ENCODE measurements at regions not wholly inside any gene's neighbourhood (a gene's known extent, or its start where the extent isn't known, plus 50 kb on each side); places are given as distances from the start of the nearest gene placed in this dataset.

DNA sequence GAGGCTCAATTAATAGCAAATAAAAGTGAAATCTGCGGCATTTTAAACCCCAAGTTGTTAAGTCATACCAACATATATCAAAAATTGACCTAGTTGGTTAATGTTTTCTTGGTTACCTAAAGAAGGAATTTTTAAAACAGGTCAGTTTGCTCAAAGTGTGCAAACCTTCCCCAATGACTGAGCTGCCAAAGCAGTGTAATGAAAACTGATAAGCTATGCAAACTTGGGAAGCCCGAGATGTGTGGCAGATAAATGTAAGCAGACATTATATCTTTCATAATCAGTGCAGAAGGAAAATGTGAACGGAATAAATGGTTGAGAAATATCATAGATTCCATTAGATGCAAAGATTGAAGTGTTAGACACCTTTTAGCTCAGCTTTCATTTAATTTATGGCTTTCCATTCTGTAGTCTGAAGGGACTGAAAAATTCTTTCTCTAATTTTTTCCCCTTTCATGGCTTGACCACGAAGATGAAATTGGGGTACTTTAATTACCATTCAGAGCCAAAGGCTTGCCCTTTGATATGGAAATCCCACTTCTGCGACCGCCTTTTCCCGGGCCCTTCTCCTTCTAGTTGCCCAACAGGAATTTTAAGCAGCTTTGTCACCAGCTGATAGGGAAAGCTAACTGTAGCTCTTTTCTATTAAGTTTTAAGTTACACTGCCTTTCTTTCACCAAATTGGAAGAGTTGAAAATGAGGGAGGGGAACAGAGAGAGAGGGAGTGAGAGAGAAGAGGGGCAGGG lies 306.6 kb upstream of the SOX5 start:
- no peak for DNase-seq

DNA sequence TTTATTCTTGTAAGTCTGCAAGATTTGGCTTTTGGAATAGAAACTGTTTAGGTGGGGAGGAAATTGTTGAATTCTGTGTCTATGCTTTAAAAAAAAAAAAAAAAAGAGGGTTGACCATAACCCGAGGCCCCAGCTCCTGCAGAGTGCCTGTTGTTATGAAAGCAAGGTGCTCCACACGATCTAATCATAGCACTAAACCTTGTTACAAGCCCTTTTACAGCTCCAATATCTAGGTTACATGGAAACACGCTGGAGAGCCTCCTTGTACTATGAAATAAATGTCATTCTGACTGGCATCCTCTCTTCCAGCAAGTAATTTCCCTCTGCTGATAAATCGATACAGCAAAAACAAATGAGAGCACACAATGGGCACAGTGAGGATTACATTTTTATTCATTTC lies 303.1 kb upstream of the SOX5 start:
- no peak for DNase-seq

DNA sequence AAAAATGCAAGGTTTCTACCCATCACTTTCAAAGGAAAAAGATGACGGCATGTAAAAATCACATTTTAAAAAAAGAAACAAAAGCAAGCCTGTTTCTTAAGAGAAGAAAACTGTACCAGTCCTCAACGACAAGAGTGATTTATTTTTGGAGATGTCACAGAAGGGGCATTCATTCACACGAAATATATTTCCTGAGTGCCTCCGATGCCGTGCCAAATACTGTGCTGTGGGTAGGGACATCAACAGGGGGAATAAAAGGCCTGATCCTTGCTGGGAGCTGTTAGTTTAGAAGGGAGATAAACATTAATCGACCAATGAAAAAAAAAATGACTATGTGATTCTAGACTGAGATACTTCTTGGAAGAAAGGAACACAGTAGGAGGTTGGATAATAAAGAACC lies 297.5 kb upstream of the SOX5 start:
- DNase-seq = no peak

DNA sequence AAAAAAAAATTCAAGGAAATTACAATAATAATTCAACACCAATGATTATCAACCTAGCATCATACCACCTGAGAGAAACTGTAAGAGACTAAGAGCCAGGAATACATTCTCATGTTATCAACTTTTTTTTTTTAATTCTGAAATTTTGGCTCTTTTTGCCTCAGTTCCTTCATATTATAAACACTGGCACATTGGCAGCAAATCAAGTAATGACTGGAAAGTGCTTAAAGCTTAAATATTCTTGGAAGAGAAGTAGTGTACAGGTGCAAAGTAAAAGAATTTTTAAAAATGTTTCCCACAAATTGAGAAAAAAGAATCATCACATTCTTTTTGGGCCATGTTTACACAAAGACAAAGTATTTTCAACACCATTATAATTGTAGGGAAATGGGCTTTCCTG lies 296.9 kb upstream of the SOX5 start:
- no peak for DNase-seq

DNA sequence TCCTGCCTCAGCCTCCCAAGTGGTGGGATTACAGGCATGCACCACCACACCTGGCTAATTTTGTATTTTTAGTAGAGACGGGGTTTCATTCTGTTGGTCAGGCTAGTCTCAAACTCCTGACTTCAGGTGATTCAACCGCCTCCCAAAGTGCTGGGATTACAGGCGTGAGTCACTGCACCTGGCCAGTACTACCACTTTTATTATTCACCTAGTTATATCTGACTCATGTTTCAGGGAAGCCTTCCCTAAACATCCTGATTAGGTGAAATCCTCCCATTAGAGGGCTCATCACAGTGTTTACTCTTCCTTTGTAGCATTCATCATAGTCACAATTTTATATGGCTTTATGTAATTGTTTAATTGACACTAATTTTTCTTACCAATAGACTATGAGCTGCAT lies 295.3 kb upstream of the SOX5 start:
- no peak for DNase-seq

DNA sequence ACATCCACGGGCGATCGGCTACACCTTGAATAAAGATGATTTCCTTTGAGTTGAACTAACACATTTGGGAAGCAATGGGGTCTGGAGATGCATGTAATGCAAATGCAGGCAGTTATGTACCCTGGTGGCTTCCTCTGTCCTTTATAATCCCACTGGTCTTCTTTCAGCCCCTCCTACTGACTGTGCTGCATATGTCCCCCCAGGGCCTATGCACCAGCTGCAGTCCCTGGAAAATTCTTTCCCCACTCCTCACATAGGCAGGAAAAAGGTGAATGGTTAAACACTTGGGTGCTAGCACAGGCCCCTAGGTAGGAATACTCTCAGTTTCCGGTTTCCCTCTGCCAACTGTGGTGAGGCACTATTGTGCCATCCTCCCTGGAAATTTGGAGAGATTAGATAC lies 294.8 kb upstream of the SOX5 start:
- no peak for DNase-seq

DNA sequence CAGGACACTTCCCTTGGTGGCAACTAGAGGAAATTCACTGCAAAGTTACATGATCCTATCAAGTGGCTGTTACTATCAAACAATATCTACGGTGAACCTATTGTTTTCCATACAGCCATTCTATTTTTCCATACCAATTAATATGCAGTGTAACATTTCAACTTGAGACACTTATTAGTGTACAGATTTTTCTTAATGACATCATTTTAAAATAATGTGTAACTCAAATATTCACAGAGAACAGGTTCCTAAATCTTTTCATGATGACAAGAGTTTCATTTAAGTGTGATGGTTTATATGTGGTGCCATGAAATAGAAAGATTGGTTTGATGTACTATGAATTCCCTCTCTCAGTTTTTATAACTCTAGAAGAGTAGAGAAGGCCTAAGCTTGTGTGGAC lies 291.2 kb upstream of the SOX5 start:
- no peak for DNase-seq

DNA sequence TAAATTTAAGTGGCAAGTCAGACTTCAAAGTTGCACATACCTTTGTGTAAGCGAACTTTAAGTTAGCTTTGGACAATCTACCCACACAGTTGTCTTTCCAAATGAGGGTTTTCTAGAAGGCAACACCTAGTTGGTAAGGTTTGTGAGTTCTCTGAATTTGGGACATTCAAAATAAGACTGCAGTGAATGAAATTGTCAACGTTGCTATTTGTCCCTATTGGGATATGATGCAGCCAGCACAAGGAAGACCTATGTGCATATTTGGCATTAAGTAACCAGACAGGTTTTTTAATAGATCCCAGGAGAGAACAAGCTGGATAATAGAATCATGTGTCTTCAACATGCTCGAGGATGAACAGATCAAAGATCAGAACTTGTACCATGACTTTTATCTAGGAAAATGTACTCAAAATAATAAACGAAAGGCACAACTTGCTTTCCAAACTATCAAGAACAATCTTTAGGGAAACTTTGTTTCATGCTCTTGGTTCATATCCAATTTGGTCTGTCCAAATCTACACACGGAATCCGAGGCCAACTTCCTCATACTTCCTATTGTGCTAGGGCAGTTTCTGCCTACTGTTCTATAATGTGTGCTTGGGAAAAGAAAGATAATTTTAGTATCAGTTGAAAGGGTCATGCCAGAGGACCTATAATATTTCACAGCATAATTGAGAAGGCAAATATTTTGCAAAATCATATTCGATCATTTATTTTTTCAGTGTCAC lies 284.2 kb upstream of the SOX5 start:
- no peak for DNase-seq

DNA sequence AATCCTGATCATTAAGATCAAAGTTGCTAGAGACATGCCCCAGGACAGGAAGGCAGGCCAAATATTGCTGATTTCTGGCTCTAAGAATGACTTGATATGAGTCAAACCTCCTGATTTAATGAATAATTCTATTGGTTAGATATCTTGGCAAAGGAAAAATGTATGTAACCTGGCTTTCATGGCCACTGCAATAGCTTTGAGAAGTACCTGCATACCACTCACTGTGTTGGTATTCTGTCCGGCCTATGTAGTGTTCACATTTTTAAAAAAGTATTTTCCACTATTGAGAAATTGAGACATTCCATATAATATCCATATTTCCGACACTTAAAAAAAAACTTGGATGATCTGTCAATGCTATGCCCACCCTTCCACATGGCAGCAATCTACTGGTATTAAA lies 283.1 kb upstream of the SOX5 start:
- no peak for DNase-seq

DNA sequence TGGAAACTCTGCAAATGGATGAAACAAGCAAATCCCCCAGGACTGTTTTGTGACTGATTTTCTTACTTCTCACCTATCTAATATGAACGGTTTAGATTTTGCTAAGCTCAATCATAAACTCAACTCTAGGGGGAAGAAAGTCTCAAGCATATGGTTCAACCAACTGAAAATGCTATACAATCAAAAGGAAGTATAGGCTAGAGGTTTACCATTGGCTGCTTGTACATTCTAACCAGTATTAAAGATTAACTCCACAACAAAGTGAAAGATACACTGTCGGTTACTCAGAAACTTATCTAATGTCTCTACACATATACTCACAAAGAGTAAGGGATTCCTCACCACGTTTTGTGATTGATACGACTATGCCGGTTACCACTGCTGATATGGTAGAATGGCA lies 281.8 kb upstream of the SOX5 start:
- DNase-seq = no peak

DNA sequence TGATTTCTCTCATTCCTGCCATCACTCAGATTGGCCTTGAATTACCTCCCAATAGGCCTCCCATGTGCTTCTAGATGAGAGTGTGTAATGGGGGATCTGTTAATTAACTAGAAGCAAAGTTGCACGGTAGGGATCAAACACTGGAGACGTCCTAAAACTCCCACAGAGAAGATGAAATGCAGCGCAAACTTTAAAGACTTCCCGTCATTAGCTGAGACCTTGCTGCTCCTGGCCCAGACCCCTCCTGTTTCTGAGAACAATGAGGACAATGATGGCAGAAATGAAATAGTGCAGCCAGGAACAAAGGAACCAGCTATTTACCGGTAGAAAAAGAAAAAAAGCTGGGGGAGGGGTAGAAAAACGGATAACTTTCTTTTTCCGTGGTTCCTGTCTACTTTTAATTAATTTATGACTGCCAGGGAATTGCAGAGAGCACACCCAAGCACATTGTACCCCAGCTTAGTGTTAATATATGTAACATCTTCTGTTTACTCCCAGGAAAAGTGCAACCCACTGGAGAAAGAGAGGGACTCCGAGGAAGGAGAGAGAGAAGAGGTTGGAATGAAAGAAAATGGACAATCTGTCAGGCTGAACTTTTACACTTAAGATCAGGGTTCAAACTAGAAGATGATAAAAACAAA lies 280.7 kb upstream of the SOX5 start:
- no peak for DNase-seq

DNA sequence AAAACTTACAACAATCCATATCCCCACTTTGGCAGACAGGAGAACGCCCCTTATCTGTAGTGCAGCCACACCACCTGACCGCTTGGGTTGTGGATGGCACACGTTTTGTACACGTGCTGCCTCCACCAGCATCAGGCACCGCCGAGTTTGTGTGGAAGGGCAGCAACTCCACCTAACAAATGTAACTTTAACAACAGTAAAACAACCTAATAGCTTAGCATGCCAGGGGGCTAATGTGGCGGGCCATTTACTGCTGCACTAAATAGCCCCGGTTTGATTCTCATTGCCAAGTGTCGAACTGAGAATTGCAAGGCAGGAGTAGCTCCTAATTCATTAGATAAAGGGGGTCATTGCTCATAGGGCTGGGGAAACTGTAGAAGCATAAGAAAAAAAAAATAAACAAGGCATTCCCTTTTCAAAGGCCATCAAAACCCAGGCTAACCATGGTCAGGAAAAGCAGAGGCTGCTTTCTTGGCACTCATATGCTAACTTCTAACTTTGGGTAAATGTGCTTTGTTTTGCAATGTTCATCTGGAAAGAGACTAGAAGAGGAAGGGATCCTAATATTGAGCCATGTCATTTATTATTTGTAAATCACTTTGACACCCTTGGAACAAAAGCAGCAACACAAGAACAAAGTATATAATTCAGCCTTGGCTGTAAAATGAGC lies 279.7 kb upstream of the SOX5 start:
- DNase-seq = no peak

DNA sequence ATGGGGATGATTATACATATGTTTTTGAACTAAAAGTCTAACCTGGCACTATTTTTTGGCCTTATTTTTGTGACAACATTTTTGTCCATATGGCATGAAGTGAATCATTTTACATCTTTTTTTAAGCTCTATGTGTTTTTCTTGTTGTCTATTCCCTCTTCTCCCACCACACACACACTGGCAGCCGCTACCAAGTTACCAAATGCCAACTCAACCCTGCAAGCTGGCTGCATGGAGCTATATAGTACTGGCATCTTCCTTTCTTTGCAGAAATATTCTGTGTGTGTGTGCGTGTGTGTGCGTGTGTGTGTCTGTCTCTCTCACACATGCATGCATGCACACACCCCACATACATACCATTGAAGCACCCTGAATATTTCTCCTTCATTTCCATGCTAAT lies 278.9 kb upstream of the SOX5 start:
- DNase-seq = no peak

DNA sequence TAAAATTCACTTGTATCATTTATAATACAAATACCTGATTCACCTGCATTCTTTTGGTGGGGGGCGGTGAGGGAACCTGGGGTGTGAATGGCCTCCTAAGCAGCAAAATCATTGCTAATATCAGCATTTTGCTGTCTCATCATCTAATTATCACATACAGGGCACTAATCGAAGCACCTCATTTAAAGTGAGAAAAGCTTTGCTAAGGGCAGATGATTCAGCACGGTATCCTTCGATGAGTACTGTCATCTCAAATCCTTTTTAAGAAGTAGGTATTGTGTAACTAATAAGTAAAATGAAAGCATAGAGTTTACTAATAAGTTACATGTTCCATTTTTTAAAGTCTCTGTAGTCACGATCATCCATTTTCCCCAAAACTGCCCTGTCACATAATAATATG lies 278.1 kb upstream of the SOX5 start:
- no peak for DNase-seq

DNA sequence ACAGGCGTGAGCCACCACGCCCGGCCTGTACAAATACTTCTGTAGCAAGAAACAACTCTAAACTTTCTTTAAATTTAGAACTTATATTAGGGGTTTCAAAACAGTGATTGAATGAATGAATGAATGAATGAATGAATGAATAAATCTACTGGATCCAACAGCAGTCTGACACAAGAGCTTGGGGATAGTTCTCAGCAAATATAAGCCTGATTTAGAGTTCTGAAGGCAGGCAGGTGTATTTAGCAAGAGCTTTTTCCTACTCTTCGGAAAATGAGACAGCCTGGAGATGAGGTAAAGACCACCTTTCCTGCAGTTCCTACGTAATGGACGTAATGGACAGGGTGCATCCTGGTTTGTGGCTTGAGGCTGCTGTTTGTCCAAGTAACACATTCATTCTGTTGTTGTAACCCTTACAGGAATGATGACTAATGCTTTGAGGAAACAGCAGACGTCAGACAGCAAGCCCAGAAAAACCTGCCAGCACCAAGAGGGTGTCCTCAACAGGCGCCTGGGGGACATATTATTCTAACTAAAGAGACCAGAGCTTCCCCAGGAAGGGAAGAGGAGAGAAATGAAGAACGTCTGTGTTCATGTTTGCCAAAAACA lies 277.4 kb upstream of the SOX5 start:
- DNase-seq = no peak

DNA sequence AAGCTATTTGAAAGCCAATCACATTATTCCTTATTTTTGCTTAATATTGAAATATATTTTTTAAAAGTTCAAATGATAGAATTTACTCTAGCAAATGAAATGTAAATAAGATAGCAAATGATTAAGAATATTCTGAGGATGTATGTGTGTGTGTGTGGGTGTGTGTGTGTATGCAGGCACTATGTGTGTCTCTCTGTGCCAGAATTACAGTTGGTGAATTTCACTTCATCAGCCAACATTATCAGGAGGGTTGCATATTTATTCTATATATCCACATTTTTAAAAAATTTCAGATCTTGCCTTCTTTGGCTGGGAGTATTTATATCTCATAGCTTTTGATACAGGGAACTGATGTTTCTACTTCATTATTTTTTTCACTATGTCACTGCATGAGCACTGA lies 274.9 kb upstream of the SOX5 start:
- DNase-seq = no peak

DNA sequence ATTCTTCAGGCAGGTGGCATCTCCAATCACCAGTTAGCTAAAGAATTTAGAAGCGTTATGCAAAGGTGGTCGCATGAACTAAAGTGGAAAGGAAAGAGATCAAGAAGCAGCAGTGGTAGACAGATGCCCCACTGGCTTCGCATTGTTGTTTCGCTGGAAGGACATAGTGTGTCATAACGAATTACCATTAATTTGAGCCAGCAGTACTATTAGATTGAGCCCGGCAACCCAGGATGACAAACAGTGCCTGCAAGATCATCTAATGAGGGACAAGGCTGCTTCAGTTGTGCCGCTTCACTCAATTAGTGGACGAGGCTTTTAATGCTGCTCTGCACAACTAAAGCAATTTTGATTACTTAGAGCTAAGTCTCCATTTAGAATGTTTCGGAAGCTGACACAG lies 274.5 kb upstream of the SOX5 start:
- no peak for DNase-seq

DNA sequence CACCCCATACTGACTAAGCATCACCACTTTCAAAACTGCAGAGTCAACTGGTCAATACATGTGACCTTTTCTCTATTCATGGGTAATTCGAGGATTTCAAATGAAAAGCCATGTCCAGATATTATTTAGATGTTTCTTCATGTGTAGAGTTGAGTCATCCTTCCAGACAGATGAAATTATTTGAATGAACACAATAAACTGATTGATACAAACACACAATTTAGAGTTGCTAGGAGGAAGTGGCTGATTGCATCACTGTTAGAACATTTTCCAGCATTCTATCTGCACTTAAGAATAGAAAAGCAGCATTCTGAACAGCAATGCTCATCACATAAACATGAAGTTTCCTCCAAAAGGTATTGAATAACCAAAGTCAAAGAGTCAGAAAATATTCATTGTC lies 273.5 kb upstream of the SOX5 start:
- no peak for DNase-seq

DNA sequence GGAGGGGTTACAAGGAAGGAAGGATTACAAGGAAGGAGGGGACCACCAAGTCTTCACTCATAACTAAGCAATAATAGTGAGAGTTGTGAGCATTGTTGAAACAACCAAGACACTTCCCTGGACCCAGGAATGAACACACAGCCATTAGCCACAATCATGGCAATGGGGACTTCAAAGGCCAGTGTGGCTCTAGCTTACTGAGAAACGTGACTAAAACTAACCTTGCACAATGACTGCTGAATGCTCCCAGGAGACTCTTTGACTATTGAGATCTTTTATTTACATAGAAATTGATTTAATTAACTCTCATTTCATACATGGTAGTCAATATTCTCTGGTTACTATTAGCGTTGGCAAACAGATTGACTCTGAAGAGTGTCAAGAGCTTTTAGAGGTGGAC lies 263.0 kb upstream of the SOX5 start:
- no peak for DNase-seq

DNA sequence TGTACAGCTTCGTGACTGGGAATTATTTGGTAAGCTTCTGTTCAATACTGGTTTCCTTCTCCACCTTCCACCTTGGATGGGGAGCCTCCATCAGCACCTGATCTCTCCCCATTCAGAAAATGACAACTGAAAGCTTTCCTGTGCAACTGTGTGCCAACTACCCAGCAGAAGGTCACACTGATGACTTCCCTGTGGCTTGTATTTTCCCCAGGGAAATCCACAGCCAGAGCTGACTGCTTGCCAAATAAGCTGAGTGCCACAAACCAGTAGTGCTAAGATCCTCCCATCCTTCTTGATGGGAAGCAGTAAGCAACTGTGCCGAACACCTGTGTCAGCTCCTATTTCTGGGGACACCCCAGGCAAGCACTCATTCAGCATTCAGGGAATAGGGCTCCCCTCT lies 257.2 kb upstream of the SOX5 start:
- DNase-seq = no peak

DNA sequence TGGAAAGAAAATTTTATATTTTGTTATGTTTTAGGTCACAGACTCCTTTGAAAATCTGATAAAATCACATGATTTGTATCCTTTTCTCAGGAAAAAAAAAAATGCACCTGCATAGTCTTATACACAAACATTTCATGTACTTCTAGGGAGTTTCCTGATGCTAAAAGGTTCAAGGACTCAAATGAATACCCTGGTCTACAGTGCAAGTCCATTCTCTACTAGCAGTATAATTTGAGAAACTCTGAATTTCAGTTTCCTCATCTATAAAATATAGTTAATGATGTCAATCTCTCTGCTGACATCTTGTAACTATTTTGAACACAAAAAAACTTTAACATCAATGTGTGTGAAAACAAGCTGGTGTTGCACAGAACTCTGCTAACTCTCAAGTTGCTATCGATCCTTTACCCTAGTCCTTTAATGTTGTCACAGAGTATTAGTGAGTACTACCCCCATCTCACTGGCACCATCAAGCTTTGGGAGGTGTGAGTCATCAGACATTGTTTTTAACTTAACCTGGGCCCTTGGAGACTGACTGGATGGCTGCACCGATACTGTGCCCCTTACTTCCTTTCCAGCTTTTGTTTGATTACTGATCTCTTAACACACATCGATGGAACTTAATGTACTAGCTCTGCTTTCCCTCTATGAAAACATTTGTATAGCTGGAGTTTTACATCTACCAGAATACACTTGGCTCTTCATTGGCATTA lies 251.9 kb upstream of the SOX5 start:
- no peak for DNase-seq

DNA sequence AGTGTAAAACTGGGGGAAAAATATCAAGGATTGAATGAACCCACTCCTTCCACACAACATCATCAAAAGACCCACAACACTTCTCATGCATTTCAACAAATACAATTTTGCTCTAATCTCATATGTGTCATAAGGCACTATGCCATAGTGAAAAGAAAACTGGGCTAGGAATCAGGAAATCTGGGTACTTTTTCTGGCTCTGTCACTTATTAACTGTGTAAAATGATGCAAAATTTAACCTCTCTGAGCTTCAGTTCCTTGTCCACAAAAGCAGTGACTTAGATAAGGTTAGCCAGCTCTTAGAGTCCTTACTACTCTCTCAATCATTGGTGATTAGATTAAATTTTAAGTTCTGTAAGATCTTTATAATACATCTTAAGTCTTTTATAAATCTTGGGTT lies 250.5 kb upstream of the SOX5 start:
- no peak for DNase-seq
